A673 (cell line): ENCODE measurements at regions not wholly inside any gene's neighbourhood (a gene's known extent, or its start where the extent isn't known, plus 50 kb on each side); places are given as distances from the start of the nearest gene placed in this dataset.

Experiments
- BruUV-seq: library from RNA; stranded (reverse); fragments of 400-500 nt; replicated peaks from 2 replicates; lab custom pipeline; 2021; lab: Mats Ljungman, UMichigan
- CTCF ChIA-PET: fragments of 300-600 bp; sonication (Branson Sonifier 250); formaldehyde crosslinking; loops from one replicate; lab custom pipeline; 2022; ENCODE audit warnings: antibody characterized with exemption; lab: Charles Lee
- POLR2A ChIA-PET: fragments of 300-600 bp; sonication (Branson Sonifier 250); formaldehyde crosslinking; loops from one replicate; lab custom pipeline; 2022; ENCODE audit warnings: antibody characterized with exemption; ENCODE audit not compliant: low non-redundant PET; lab: Charles Lee
- DNase-seq: peaks from one replicate; pipeline ENCODE4 v3.0.0-alpha.2; 2015; ENCODE audit warnings: low spot score
- H3K27ac ChIP-seq: fragments of 200-600 bp; sonication (generic); 2 replicates; pipeline ENCODE4 v1.5.1; 2016; ENCODE audit warnings: mixed run types, low read depth, mild to moderate bottlenecking, mixed read lengths, antibody characterized with exemption, low read length; ENCODE audit not compliant: poor library complexity, severe bottlenecking
- H3K27me3 ChIP-seq: fragments of 200-600 bp; sonication (generic); replicated peaks from 2 replicates; pipeline ENCODE4 v1.6.1; 2017; ENCODE audit warnings: mixed run types, low read depth, mild to moderate bottlenecking, mixed read lengths, antibody characterized with exemption, low read length; ENCODE audit not compliant: insufficient read depth, poor library complexity
- H3K36me3 ChIP-seq: fragments of 200-600 bp; sonication (generic); 2 replicates; pipeline ENCODE4 v1.6.1; 2016; ENCODE audit warnings: mixed run types, mild to moderate bottlenecking, mixed read lengths, antibody characterized with exemption, low read length; ENCODE audit not compliant: insufficient read depth, poor library complexity, severe bottlenecking
- H3K4me1 ChIP-seq: fragments of 200-600 bp; sonication (generic); 2 replicates; pipeline ENCODE4 v1.6.1; 2017; ENCODE audit warnings: mixed run types, mild to moderate bottlenecking, mixed read lengths, antibody characterized with exemption, low read length; ENCODE audit not compliant: insufficient read depth, poor library complexity, severe bottlenecking
- H3K4me3 ChIP-seq: fragments of 200-600 bp; sonication (generic); 2 replicates; pipeline ENCODE4 v1.5.1; 2016; ENCODE audit warnings: low read depth, mixed run types, mild to moderate bottlenecking, mixed read lengths, low read length; ENCODE audit not compliant: poor library complexity, severe bottlenecking
- H3K9me3 ChIP-seq: fragments of 200-600 bp; sonication (generic); 2 replicates; pipeline ENCODE4 v1.6.1; 2016; ENCODE audit warnings: mixed run types, low read depth, mild to moderate bottlenecking, mixed read lengths, antibody characterized with exemption, low read length; ENCODE audit not compliant: poor library complexity, severe bottlenecking
- CTCF ChIP-seq: fragments of 300-800, 200-600 bp; sonication (generic); conservative IDR thresholded peaks from 2 replicates; pipeline ENCODE4 v1.5.1; 2017; ENCODE audit warnings: low read depth, mild to moderate bottlenecking, antibody characterized with exemption, low read length, moderate library complexity, mixed read lengths
- EZH2 ChIP-seq: fragments of 200-600 bp; sonication (generic); IDR thresholded peaks from 2 replicates; pipeline ENCODE4 v1.6.1; 2017; ENCODE audit warnings: borderline replicate concordance, low read depth, mild to moderate bottlenecking, mixed read lengths, antibody characterized with exemption, low read length; ENCODE audit not compliant: poor library complexity, severe bottlenecking
- intact Hi-C: fragments of 100-400 bp; cut with micrococcal nuclease; formaldehyde crosslinking; loops from one replicate; pipeline ENCODE4 v1.10.0; 2022; ENCODE audit not compliant: unreplicated experiment

- intact Hi-C loops, result no loop called here
- Histone ChIP-seq H3K4me1 (no peaks in the 10 kb centered on the region), H3K36me3 (no peaks in the 10 kb centered on the region), H3K4me3 (no peak overlapping the region), H3K9me3 (no peaks in the 10 kb centered on the region), H3K27me3 (no peaks in the 10 kb centered on the region), H3K27ac (no peak overlapping the region)
- POLR2A ChIA-PET, result no interaction called here
- BruUV-seq, result no TSS peak
- TF ChIP-seq EZH2 (no peak), CTCF (no peak)
- DNase-seq, result no peak
- CTCF ChIA-PET, result no interaction called here
These were observed 216.4 kb upstream of the PDGFD start for GRCh38 chr11:104380358-104380757.

- intact Hi-C loops, result no loop called here
- no peak for DNase-seq
- ChIA-PET POLR2A (no interaction called here), CTCF (no interaction called here)
- no TSS peak for BruUV-seq
- H3K4me3 ChIP-seq, result no peak overlapping the region
- no peaks in the 10 kb centered on the region for H3K36me3 ChIP-seq
- H3K27me3 ChIP-seq, result no peaks in the 10 kb centered on the region
- no peak overlapping the region for H3K27ac ChIP-seq
- no peaks in the 10 kb centered on the region for H3K9me3 ChIP-seq
- no peaks in the 10 kb centered on the region for H3K4me1 ChIP-seq
- TF ChIP-seq EZH2 (no peak), CTCF (no peak)
These were observed 208.2 kb upstream of the PDGFD start for GRCh38 chr11:104372111-104372510.

- POLR2A ChIA-PET, result no interaction called here
These were observed 206.5 kb upstream of the PDGFD start for GRCh38 chr11:104370478-104370877.

More at GRCh38 chr11:104370478-104370877, 206.5 kb upstream of the PDGFD start:
- CTCF ChIA-PET, result no interaction called here
- H3K27ac ChIP-seq, result no peak overlapping the region
- no peak for DNase-seq
- intact Hi-C loops, result no loop called here
- no peaks in the 10 kb centered on the region for H3K9me3 ChIP-seq
- TF ChIP-seq CTCF, result no peak
- no TSS peak for BruUV-seq
- H3K36me3 ChIP-seq, result no peaks in the 10 kb centered on the region
- H3K4me1 ChIP-seq, result no peaks in the 10 kb centered on the region
- H3K4me3 ChIP-seq, result no peak overlapping the region
- H3K27me3 ChIP-seq, result no peaks in the 10 kb centered on the region
